ENCODE measurements at regions not wholly inside any gene's neighbourhood (a gene's known extent, or its start where the extent isn't known, plus 50 kb on each side); places are given as distances from the start of the nearest gene placed in this dataset.

DNA sequence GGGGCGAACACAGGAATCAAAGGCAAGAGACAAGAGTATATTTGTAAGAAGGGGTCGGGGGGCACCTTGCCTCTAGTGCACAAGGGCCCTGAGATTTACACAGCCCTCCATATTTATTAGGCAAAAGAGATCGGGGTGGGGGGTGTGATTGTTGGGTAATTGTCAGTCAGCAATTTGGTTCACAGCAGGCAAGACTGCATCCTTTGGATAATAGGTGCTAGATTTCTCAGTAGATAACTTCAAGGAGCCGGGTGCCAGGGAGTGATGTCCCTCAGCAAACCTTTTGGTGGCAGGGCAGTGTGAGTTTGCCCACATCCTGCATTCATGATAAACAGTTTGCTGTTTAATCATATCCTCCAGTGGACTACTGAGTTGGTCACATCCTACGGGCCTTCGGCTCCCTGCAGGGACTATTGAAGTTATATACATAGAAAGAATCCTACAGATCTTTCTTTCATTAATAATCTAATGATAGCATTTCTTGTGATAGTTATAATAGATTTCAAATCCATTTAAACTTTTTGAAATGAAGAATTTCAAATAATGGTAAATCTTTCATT, 178.5 kb downstream of the GNAI1 start:
- no peak for DNase-seq (ENCODE audit: low read depth)
- H3K4me3 ChIP-seq (ENCODE audit: low read depth, low read length), result no peak overlapping the region
- TF ChIP-seq, protein P1, sequence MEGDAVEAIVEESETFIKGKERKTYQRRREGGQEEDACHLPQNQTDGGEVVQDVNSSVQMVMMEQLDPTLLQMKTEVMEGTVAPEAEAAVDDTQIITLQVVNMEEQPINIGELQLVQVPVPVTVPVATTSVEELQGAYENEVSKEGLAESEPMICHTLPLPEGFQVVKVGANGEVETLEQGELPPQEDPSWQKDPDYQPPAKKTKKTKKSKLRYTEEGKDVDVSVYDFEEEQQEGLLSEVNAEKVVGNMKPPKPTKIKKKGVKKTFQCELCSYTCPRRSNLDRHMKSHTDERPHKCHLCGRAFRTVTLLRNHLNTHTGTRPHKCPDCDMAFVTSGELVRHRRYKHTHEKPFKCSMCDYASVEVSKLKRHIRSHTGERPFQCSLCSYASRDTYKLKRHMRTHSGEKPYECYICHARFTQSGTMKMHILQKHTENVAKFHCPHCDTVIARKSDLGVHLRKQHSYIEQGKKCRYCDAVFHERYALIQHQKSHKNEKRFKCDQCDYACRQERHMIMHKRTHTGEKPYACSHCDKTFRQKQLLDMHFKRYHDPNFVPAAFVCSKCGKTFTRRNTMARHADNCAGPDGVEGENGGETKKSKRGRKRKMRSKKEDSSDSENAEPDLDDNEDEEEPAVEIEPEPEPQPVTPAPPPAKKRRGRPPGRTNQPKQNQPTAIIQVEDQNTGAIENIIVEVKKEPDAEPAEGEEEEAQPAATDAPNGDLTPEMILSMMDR (conservative IDR thresholded peaks at IDR 0.05; ENCODE audit: low read depth, low read length), result no peak

GRCh38 chr7:80312139-80312661, 177.6 kb downstream of the GNAI1 start:
- TF ChIP-seq, protein P1 (conservative IDR thresholded peaks at IDR 0.05; ENCODE audit: low read depth, low read length), result no peak
- DNase-seq (ENCODE audit: low read depth), result no peak
- H3K4me3 ChIP-seq (ENCODE audit: low read depth, low read length), result no peak overlapping the region

DNA sequence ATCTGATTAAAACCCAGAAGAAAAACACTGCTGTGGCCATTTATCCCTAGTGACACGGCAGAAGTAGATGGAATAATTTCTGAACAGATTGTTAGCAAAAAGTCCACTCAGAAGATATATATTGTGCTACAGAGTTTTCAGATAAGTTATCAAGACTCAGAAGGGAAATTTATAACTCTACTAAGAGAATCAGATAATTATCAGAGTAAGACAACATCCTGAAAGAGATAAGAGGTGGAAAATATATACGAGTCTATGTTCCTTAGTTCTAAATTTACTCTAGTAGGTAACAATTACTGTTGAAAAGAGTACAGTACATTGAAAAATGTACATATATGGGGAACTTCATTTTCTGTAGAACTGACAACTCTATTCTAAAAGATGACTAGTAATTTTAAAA, 176.7 kb downstream of the GNAI1 start:
- no peak overlapping the region for H3K4me3 ChIP-seq (ENCODE audit: low read depth, low read length)
- TF ChIP-seq, protein P1 (conservative IDR thresholded peaks at IDR 0.05; ENCODE audit: low read depth, low read length), result no peak
- no peak for DNase-seq (ENCODE audit: low read depth)

DNA sequence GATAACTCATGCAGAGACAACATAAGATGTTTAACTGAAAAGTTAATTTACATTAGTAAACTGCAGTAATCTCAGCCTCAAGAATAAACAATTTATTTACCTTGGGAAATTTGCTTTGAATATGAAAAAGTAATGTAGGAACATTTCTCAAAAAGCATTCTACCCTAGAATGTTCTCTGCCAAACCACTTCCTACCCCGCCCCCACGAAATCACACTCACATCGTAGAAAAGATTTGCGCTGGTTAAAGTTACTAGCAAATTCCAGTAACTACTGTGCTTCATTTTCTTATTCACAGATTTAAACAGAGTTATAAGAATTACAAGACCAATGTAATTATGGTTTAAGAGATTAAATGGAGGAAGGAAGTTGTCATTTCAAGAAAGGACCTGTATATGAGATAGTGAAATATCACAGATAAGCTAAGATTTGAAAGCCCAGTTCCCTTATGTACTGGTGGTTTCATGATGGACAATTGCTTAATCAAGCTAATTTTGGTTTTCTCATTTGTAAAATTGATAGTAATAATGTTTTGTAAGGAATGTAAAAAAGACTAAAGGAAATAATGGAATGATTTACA, 175.4 kb downstream of the GNAI1 start:
- TF ChIP-seq, protein P1 (conservative IDR thresholded peaks at IDR 0.05; ENCODE audit: low read depth, low read length), result no peak
- no peak overlapping the region for H3K4me3 ChIP-seq (ENCODE audit: low read depth, low read length)
- DNase-seq (ENCODE audit: low read depth), result no peak

GRCh38 chr7:80309377-80309776, 174.7 kb downstream of the GNAI1 start:
- DNase-seq (ENCODE audit: low read depth), result no peak
- TF ChIP-seq, protein P1 (conservative IDR thresholded peaks at IDR 0.05; ENCODE audit: low read depth, low read length), result no peak

GRCh38 chr7:80307227-80307856, 172.7 kb downstream of the GNAI1 start:
- no peak for DNase-seq (ENCODE audit: low read depth)
- TF ChIP-seq, protein P1 (conservative IDR thresholded peaks at IDR 0.05; ENCODE audit: low read depth, low read length), result no peak
- no peak overlapping the region for H3K4me3 ChIP-seq (ENCODE audit: low read depth, low read length)

More at GRCh38 chr7:80309377-80309776, 174.7 kb downstream of the GNAI1 start:
- H3K4me3 ChIP-seq (ENCODE audit: low read depth, low read length), result no peak overlapping the region
